Parathyroid adenoma (tissue), 2 donors: ENCODE measurements at regions not wholly inside any gene's neighbourhood (a gene's known extent, or its start where the extent isn't known, plus 50 kb on each side); places are given as distances from the start of the nearest gene placed in this dataset.

Experiments used
- H2AFZ ChIP-seq: fragments of 300-600 bp; sonication (generic); one replicate; pipeline ENCODE4 v1.7.0; 2017; ENCODE audit warnings: antibody characterized with exemption, mild to moderate bottlenecking
- H3K27ac ChIP-seq: fragments of 300-600 bp; sonication (generic); one replicate; pipeline ENCODE4 v1.7.0; 2017
- H3K27me3 ChIP-seq: fragments of 300-600 bp; sonication (generic); one replicate; pipeline ENCODE4 v1.7.0; 2017; ENCODE audit warnings: low read length; ENCODE audit not compliant: control insufficient read depth, insufficient read depth
- H3K36me3 ChIP-seq: fragments of 300-600 bp; sonication (generic); one replicate; pipeline ENCODE4 v1.7.0; 2017; ENCODE audit warnings: low read length; ENCODE audit not compliant: control insufficient read depth, insufficient read depth
- H3K4me1 ChIP-seq: fragments of 300-600 bp; sonication (generic); one replicate; pipeline ENCODE4 v1.7.0; 2017; ENCODE audit warnings: control low read depth
- H3K4me2 ChIP-seq: fragments of 300-600 bp; sonication (generic); one replicate; pipeline ENCODE4 v1.7.0; 2017; ENCODE audit warnings: low read length
- H3K4me3 ChIP-seq: fragments of 300-600 bp; sonication (generic); one replicate; pipeline ENCODE4 v1.7.0; 2017; ENCODE audit warnings: low read depth, low read length
- H3K79me2 ChIP-seq: fragments of 300-600 bp; sonication (generic); one replicate; pipeline ENCODE4 v1.7.0; 2017; ENCODE audit warnings: control low read depth
- H3K9ac ChIP-seq: fragments of 300-600 bp; sonication (generic); one replicate; pipeline ENCODE4 v1.7.0; 2017; ENCODE audit warnings: mild to moderate bottlenecking
- H3K9me3 ChIP-seq: fragments of 300-600 bp; sonication (generic); one replicate; pipeline ENCODE4 v1.7.0; 2017; ENCODE audit warnings: low read length; ENCODE audit not compliant: control insufficient read depth
- TF ChIP-seq, protein P1 (sequence below): fragments of 300-600 bp; sonication (generic); IDR thresholded peaks from one replicate; pipeline ENCODE4 v1.7.0; 2017; ENCODE audit warnings: antibody characterized with exemption, mild to moderate bottlenecking
- donor health status: primary hyperparathyroidism.

DNA sequence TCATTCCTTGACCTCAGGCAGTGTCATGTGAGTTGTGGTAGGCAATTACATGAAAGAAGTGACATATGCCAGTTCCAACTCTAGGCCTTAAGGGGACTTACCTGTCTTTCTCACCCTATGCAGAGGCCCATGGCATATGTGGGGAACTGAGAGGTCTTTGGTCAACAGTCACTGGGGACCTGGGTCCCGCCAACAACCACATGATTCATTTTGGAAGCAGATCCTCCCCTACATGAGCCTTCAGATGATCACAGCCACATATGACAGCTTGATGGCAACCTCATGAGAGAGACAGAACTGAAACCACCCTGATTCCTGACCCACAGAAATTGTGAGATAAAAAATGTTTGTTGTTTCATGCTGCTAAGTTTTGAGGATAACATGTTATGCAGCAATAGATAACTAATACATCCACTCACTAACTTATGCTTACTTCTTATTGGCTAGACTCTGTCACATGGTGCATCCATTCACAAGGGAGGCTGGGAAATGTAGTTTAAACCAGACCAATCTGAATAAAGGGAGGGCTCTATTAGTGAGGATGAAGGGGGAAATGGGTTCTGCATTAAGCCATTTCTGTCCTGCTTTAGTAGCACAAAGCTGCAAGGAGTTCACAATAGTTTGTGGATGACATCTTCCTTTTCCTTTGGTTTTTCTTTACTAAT is 298.2 kb downstream of the HAPSTR1 start:
- H2AFZ ChIP-seq: no peak overlapping the region
- H3K36me3 ChIP-seq: no peaks in the 10 kb centered on the region
- no peak overlapping the region for H3K27ac ChIP-seq
- H3K27me3 ChIP-seq: peaks cover 3% of the 10 kb centered on the region
- H3K4me3 ChIP-seq: no peak overlapping the region
- no peaks in the 10 kb centered on the region for H3K79me2 ChIP-seq
- H3K9me3 ChIP-seq: no peaks in the 10 kb centered on the region
- H3K4me1 ChIP-seq: no peaks in the 10 kb centered on the region
- no peak overlapping the region for H3K9ac ChIP-seq
- H3K4me2 ChIP-seq: no peak overlapping the region
- TF ChIP-seq, protein P1, sequence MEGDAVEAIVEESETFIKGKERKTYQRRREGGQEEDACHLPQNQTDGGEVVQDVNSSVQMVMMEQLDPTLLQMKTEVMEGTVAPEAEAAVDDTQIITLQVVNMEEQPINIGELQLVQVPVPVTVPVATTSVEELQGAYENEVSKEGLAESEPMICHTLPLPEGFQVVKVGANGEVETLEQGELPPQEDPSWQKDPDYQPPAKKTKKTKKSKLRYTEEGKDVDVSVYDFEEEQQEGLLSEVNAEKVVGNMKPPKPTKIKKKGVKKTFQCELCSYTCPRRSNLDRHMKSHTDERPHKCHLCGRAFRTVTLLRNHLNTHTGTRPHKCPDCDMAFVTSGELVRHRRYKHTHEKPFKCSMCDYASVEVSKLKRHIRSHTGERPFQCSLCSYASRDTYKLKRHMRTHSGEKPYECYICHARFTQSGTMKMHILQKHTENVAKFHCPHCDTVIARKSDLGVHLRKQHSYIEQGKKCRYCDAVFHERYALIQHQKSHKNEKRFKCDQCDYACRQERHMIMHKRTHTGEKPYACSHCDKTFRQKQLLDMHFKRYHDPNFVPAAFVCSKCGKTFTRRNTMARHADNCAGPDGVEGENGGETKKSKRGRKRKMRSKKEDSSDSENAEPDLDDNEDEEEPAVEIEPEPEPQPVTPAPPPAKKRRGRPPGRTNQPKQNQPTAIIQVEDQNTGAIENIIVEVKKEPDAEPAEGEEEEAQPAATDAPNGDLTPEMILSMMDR: no peak

DNA sequence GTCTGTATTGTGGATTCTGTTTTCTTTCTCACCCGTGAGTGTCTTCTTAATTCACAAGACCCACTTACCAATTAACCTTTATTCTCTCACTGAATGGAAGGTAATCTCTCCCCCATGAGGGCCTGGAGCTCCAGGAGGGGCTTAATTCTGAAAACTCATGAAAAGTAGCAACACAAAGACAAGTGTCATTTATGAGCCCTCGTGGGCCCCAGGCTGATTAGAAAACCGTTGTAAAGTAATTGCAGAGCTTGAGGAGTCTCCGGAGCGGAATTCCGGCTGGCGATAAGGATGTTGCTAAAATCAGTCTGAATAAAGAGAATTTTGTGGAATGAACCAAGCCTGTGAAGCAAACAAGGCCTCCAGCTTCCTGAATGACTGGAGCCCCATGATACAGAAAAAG is 301.5 kb downstream of the HAPSTR1 start:
- no peak overlapping the region for H3K4me2 ChIP-seq
- no peak overlapping the region for H3K4me3 ChIP-seq
- no peaks in the 10 kb centered on the region for H3K79me2 ChIP-seq
- TF ChIP-seq, protein P1: no peak
- no peaks in the 10 kb centered on the region for H3K36me3 ChIP-seq
- H3K27me3 ChIP-seq: peaks cover 3% of the 10 kb centered on the region
- no peaks in the 10 kb centered on the region for H3K9me3 ChIP-seq
- no peak overlapping the region for H3K9ac ChIP-seq
- H2AFZ ChIP-seq: no peak overlapping the region
- no peak overlapping the region for H3K27ac ChIP-seq
- H3K4me1 ChIP-seq: no peaks in the 10 kb centered on the region

DNA sequence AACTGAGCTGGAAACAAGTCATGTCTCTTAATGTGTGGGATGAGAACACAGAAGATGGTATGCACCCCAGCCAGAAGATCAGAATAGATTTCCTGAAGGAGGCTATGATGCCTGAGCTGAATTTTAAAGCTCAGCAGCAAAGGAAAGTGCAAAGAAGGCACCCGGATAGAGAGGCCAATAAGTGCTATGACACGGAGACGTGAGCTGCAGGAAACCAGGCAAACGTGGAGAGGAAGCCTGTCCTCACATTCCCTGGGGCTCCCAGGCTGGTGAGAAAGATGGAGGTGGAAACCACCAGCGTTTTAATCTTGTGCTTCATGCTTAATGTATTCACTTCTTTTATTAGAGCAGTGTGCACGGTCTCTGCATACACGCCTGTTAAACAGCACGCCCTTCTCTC is 302.1 kb downstream of the HAPSTR1 start:
- TF ChIP-seq, protein P1: no peak
- H3K79me2 ChIP-seq: no peaks in the 10 kb centered on the region
- H3K36me3 ChIP-seq: no peaks in the 10 kb centered on the region

DNA sequence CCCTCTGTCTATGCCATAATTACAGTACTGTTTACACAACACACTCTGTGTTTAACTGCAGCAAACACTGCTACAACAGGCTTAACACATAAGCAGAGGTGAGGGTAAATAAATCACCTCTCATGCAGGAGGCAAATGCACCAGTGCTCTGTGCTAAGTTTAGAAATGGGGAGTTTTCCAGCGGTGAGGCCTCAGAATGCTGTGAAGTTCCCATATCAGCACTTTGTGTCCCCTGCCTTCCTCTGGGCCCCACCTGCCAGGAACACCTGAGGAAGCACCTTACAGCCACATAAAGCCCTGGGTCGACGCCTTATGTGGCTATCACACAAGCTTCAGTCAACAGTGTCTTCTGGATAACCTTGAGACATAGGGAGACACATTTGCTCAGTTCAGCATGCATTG is 304.5 kb downstream of the HAPSTR1 start:
- H3K4me2 ChIP-seq: no peak overlapping the region
- TF ChIP-seq, protein P1: no peak
- H3K4me3 ChIP-seq: no peak overlapping the region
- H2AFZ ChIP-seq: no peak overlapping the region
- H3K27me3 ChIP-seq: no peaks in the 10 kb centered on the region
- no peaks in the 10 kb centered on the region for H3K4me1 ChIP-seq
- H3K79me2 ChIP-seq: no peaks in the 10 kb centered on the region
- no peak overlapping the region for H3K27ac ChIP-seq
- no peaks in the 10 kb centered on the region for H3K36me3 ChIP-seq
- no peak overlapping the region for H3K9ac ChIP-seq
- no peaks in the 10 kb centered on the region for H3K9me3 ChIP-seq

More for the DNA sequence above, 302.1 kb downstream of the HAPSTR1 start:
- Histone ChIP-seq H3K27ac (no peak overlapping the region), H2AFZ (no peak overlapping the region), H3K27me3 (peaks cover 1% of the 10 kb centered on the region), H3K4me2 (no peak overlapping the region), H3K4me1 (no peaks in the 10 kb centered on the region), H3K9ac (no peak overlapping the region), H3K9me3 (no peaks in the 10 kb centered on the region), H3K4me3 (no peak overlapping the region)

DNA sequence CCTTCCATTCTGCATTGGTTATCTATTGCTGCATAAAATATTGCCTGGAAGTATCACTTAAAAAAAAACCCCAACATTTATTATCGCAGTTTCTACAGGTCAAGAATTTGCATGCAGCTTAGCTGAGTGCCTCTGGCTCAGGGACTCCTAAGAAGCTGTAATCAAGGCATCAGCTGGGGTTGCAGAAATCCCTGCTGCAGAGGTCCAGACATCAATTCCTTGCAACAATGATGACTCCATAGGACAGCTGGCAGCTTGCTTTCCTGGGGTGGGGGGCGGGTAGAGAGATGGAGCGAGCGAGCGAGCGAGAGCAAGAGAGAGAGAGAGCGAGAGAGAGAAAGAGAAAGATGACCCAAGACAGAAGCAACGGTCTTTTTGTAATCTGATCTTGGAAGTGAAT is 308.1 kb downstream of the HAPSTR1 start:
- TF ChIP-seq, protein P1: no peak

More for the DNA sequence above, 308.1 kb downstream of the HAPSTR1 start:
- H3K4me2 ChIP-seq: no peak overlapping the region
- no peaks in the 10 kb centered on the region for H3K79me2 ChIP-seq
- H3K9me3 ChIP-seq: no peaks in the 10 kb centered on the region
- H3K27ac ChIP-seq: no peak overlapping the region
- H3K36me3 ChIP-seq: no peaks in the 10 kb centered on the region
- no peak overlapping the region for H3K9ac ChIP-seq
- no peaks in the 10 kb centered on the region for H3K27me3 ChIP-seq
- no peak overlapping the region for H3K4me3 ChIP-seq
- no peak overlapping the region for H2AFZ ChIP-seq
- no peaks in the 10 kb centered on the region for H3K4me1 ChIP-seq
